Jurkat, Clone E6-1 (cell line): ENCODE measurements at regions not wholly inside any gene's neighbourhood (a gene's known extent, or its start where the extent isn't known, plus 50 kb on each side); places are given as distances from the start of the nearest gene placed in this dataset.

Experiments
- DNase-seq: peaks from one replicate; pipeline ENCODE4 v3.0.0-alpha.2; 2011; ENCODE audit warnings: low read depth, low spot score
- H3K4me3 ChIP-seq: 2 replicates; pipeline ENCODE4 v1.5.1; 2011; ENCODE audit warnings: mild to moderate bottlenecking, low read length, control low read depth, moderate library complexity

- no peak overlapping the region for H3K4me3 ChIP-seq
- DNase-seq: no peak
Measured at GRCh38 chr17:6233856-6234255, 163.7 kb downstream of the WSCD1 start.

- no peak overlapping the region for H3K4me3 ChIP-seq
- no peak for DNase-seq
Measured at GRCh38 chr17:6233339-6233738, 163.2 kb downstream of the WSCD1 start.

GRCh38 chr17:6232732-6233101 is 162.5 kb downstream of the WSCD1 start:
- H3K4me3 ChIP-seq: no peak overlapping the region
- DNase-seq: no peak

GRCh38 chr17:6231886-6232731 is 161.9 kb downstream of the WSCD1 start:
- H3K4me3 ChIP-seq: no peak overlapping the region
- DNase-seq: no peak

- H3K4me3 ChIP-seq: no peak overlapping the region
- no peak for DNase-seq
Measured at GRCh38 chr17:6231465-6231864, 161.3 kb downstream of the WSCD1 start.

- DNase-seq: no peak
- H3K4me3 ChIP-seq: no peak overlapping the region
Measured at GRCh38 chr17:6218333-6218732, 148.2 kb downstream of the WSCD1 start.

GRCh38 chr17:6215071-6216035 is 145.2 kb downstream of the WSCD1 start:
- no peak overlapping the region for H3K4me3 ChIP-seq
- no peak for DNase-seq

- no peak for DNase-seq
- no peak overlapping the region for H3K4me3 ChIP-seq
Measured at GRCh38 chr17:6213859-6214258, 143.7 kb downstream of the WSCD1 start.

- H3K4me3 ChIP-seq: no peak overlapping the region
- DNase-seq: no peak
Measured at GRCh38 chr17:6212766-6213165, 142.6 kb downstream of the WSCD1 start.

GRCh38 chr17:6209829-6210228 is 139.7 kb downstream of the WSCD1 start:
- no peak for DNase-seq
- H3K4me3 ChIP-seq: no peak overlapping the region

GRCh38 chr17:6208608-6209180 is 138.5 kb downstream of the WSCD1 start:
- DNase-seq: no peak
- H3K4me3 ChIP-seq: no peak overlapping the region

- DNase-seq: no peak
- no peak overlapping the region for H3K4me3 ChIP-seq
Measured at GRCh38 chr17:6205525-6205924, 135.3 kb downstream of the WSCD1 start.

- H3K4me3 ChIP-seq: no peak overlapping the region
- DNase-seq: no peak
Measured at GRCh38 chr17:6205033-6205432, 134.9 kb downstream of the WSCD1 start.

- H3K4me3 ChIP-seq: no peak overlapping the region
- DNase-seq: no peak
Measured at GRCh38 chr17:6204203-6204722, 134.1 kb downstream of the WSCD1 start.

GRCh38 chr17:6196355-6196754 is 126.2 kb downstream of the WSCD1 start:
- no peak for DNase-seq
- no peak overlapping the region for H3K4me3 ChIP-seq

- no peak for DNase-seq
- H3K4me3 ChIP-seq: no peak overlapping the region
Measured at GRCh38 chr17:6195123-6195522, 124.9 kb downstream of the WSCD1 start.

GRCh38 chr17:6191405-6192324 is 121.5 kb downstream of the WSCD1 start:
- DNase-seq: no peak
- H3K4me3 ChIP-seq: no peak overlapping the region

GRCh38 chr17:6187836-6188235 is 117.7 kb downstream of the WSCD1 start:
- no peak for DNase-seq

GRCh38 chr17:6186998-6187397 is 116.8 kb downstream of the WSCD1 start:
- H3K4me3 ChIP-seq: no peak overlapping the region
- no peak for DNase-seq

More at GRCh38 chr17:6187836-6188235, 117.7 kb downstream of the WSCD1 start:
- H3K4me3 ChIP-seq: no peak overlapping the region
